Activated CD8-positive, alpha-beta T cell treated with anti-CD3 and anti-CD28 coated beads for 36 hours (primary cell): ENCODE measurements at regions not wholly inside any gene's neighbourhood (a gene's known extent, or its start where the extent isn't known, plus 50 kb on each side); places are given as distances from the start of the nearest gene placed in this dataset.

Source experiments
- ATAC-seq: fragments of 200-7000 bp; cut with Tn5 transposase; one replicate; pipeline ENCODE4 v1.10.0; 2021; ENCODE audit warnings: mild to moderate bottlenecking, moderate library complexity
- CTCF ChIA-PET: fragments of 350-600 bp; sonication (Branson Sonifier 250); formaldehyde crosslinking; loops from one replicate; lab custom pipeline; 2021; ENCODE audit warnings: antibody characterized with exemption; lab: Charles Lee
- POLR2A ChIA-PET: fragments of 350-600 bp; sonication (Branson Sonifier 250); formaldehyde crosslinking; loops from one replicate; lab custom pipeline; 2021; ENCODE audit warnings: antibody characterized with exemption; lab: Charles Lee
- DNase-seq: peaks from one replicate; pipeline ENCODE4 v3.0.0-alpha.2; 2020
- H3K27ac Mint-ChIP-seq: one replicate; pipeline ENCODE4 v1.8.0; 2021; ENCODE audit warnings: mild to moderate bottlenecking, mixed read lengths
- H3K27me3 Mint-ChIP-seq: one replicate; pipeline ENCODE4 v1.8.0; 2021; ENCODE audit warnings: mixed read lengths
- H3K36me3 Mint-ChIP-seq: one replicate; pipeline ENCODE4 v1.8.0; 2021; ENCODE audit warnings: low read depth, mixed read lengths
- H3K4me1 Mint-ChIP-seq: one replicate; pipeline ENCODE4 v1.8.0; 2021; ENCODE audit warnings: low read depth, mixed read lengths
- H3K4me3 Mint-ChIP-seq: one replicate; pipeline ENCODE4 v1.8.0; 2021; ENCODE audit warnings: mild to moderate bottlenecking, moderate library complexity, mixed read lengths
- H3K9me3 Mint-ChIP-seq: one replicate; pipeline ENCODE4 v1.8.0; 2021; ENCODE audit warnings: mixed read lengths
- CTCF ChIP-seq: fragments of 200-600 bp; IDR thresholded peaks from one replicate; pipeline ENCODE4 v1.8.0; 2022; ENCODE audit warnings: antibody characterized with exemption, mild to moderate bottlenecking
- intact Hi-C: fragments of 100-400 bp; cut with micrococcal nuclease; formaldehyde crosslinking; loops from one replicate; pipeline ENCODE4 v1.10.0; 2022

- DNase-seq: no peak
- intact Hi-C loops: no loop called here
- Mint-ChIP-seq H3K36me3 (no peaks in the 10 kb centered on the region), H3K4me1 (no peaks in the 10 kb centered on the region), H3K27me3 (peaks cover 3% of the 10 kb centered on the region), H3K4me3 (no peak overlapping the region), H3K27ac (no peak overlapping the region), H3K9me3 (peaks cover 5% of the 10 kb centered on the region)
- CTCF ChIA-PET: no interaction called here
- POLR2A ChIA-PET: no interaction called here
- no peak for TF ChIP-seq CTCF
- no peak for ATAC-seq
Measured at GRCh38 chr2:239781454-239781853, 243.7 kb downstream of the NDUFA10 start.

GRCh38 chr2:239780236-239780994 is 244.7 kb downstream of the NDUFA10 start:
- no peaks in the 10 kb centered on the region for H3K36me3 Mint-ChIP-seq
- H3K27ac Mint-ChIP-seq: no peak overlapping the region
- intact Hi-C loops: no loop called here
- ChIA-PET CTCF (no interaction called here), POLR2A (interaction anchor here (1.1 kb wide), 1 partner anchor 29 kb away, joined by 3 read pairs; no protein-coding TSS in a partner anchor)
- DNase-seq (no peak), ATAC-seq (no peak)
- H3K4me1 Mint-ChIP-seq: no peaks in the 10 kb centered on the region
- no peaks in the 10 kb centered on the region for H3K27me3 Mint-ChIP-seq
- H3K9me3 Mint-ChIP-seq: no peaks in the 10 kb centered on the region
- no peak for TF ChIP-seq CTCF
- no peak overlapping the region for H3K4me3 Mint-ChIP-seq

GRCh38 chr2:239779584-239779983 is 245.6 kb downstream of the NDUFA10 start:
- DNase-seq (no peak), ATAC-seq (no peak)
- no peaks in the 10 kb centered on the region for H3K27me3 Mint-ChIP-seq
- no peaks in the 10 kb centered on the region for H3K9me3 Mint-ChIP-seq
- H3K4me1 Mint-ChIP-seq: no peaks in the 10 kb centered on the region
- TF ChIP-seq CTCF: no peak
- no peaks in the 10 kb centered on the region for H3K36me3 Mint-ChIP-seq
- H3K27ac Mint-ChIP-seq: no peak overlapping the region
- H3K4me3 Mint-ChIP-seq: no peak overlapping the region
- intact Hi-C loops: no loop called here
- ChIA-PET POLR2A (interaction anchor here (1.1 kb wide), 1 partner anchor 30 kb away, joined by 3 read pairs; no protein-coding TSS in a partner anchor), CTCF (no interaction called here)

- no peaks in the 10 kb centered on the region for H3K36me3 Mint-ChIP-seq
- CTCF ChIA-PET: no interaction called here
- no peak overlapping the region for H3K4me3 Mint-ChIP-seq
- H3K9me3 Mint-ChIP-seq: no peaks in the 10 kb centered on the region
- POLR2A ChIA-PET: interaction anchor here (1.1 kb wide), 1 partner anchor 31 kb away, joined by 3 read pairs; no protein-coding TSS in a partner anchor
- intact Hi-C loops: no loop called here
- H3K27me3 Mint-ChIP-seq: no peaks in the 10 kb centered on the region
- TF ChIP-seq CTCF: no peak
- no peak overlapping the region for H3K27ac Mint-ChIP-seq
- DNase-seq (no peak), ATAC-seq (no peak)
- no peaks in the 10 kb centered on the region for H3K4me1 Mint-ChIP-seq
Measured at GRCh38 chr2:239778861-239779558, 246.1 kb downstream of the NDUFA10 start.
